ENCODE measurements at regions not wholly inside any gene's neighbourhood (a gene's known extent, or its start where the extent isn't known, plus 50 kb on each side); places are given as distances from the start of the nearest gene placed in this dataset.

DNA sequence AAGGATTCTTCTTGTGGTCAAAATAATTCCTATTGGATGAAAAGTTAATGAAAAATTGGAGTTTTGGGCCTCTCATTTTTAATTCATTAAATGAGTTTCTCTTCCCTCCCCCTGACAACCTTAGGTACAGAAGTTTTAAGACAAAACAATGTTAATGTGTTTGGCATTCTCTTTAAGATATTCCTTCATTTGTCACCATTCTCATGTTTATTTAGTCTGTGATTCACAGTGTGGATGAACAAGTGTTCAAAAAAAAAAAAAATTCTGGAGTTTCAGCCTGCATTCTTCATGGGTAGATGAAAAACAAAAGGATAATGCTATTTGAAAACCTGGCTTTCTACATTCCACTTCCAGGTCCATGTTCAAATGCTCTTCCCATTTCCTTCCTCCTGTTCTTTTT lies 172.6 kb upstream of the LUZP2 start:
- no peak for DNase-seq

DNA sequence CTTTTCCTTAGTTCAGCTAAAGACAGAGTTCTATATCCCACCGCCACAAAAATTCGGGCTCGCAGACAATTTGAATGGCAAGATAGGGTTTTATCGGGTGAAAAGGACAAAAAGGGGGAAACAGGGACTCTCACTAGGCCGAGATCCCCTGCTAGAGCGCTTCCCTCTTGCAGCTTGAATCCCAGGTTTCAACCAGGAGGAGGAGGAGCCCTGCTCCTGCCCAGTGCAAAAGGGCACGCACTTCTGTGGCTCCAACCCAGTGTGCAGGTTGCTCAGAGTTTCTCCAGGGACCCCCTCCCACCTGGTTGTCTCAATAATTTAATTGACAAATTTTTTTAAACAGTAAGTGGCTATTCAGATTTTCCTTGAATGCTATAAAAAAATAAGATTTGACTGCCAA lies 152.6 kb upstream of the LUZP2 start:
- no peak for DNase-seq

DNA sequence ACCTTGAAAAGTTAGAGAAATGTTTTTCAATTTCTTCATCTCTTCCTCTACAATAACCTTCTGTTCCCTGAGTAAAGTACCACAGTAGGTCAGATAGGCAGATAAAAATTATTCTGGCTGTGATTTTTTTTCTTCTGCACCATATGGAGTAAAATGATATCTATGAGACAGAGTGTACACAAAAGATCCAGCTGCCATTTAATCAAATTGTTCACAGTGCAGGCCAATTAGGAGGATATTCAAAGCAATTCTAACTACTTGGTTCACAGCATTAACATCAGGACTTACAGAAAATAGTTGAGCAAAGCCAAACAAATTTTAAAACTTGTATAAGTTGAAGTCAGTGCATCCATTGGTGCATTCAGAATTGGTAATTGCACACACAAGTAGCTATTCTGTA lies 147.9 kb upstream of the LUZP2 start:
- no peak for DNase-seq

DNA sequence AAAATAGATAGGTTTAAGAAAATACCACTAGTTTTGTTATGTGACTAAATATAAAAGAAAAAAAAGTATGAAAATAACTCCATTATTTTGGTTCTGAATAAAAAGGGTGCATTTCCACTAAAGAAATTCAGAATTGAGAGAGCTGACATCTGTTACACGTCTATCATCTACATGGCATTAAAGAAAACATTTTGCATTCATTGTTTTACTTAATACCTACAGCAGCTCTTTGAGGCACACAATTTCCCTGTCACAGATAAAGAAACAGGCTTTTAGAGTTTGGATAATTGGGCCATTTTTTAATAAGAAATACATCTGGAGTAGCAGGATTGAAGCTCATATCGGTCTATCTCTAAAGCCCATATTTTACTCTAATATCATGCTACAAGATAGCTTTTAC lies 145.7 kb upstream of the LUZP2 start:
- no peak for DNase-seq

DNA sequence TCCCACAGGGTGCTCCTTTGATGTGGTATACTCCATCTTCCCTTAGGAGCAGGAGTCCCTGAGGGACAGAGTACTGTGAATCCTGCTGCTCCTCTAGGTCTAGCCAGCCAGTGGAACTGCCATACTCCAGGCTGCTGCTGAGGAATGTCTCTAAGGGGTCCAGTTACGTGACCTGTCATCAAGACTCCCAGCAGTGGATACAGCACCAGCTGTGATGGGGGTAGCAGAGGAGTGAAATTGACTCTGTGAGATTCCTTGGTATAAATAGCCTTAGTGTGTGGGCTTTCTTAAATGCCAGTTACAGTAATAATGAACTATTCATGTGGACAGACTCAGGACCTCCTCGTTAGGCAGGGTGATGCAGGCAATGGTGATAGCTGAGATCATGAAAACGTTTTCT lies 140.4 kb upstream of the LUZP2 start:
- no peak for DNase-seq

DNA sequence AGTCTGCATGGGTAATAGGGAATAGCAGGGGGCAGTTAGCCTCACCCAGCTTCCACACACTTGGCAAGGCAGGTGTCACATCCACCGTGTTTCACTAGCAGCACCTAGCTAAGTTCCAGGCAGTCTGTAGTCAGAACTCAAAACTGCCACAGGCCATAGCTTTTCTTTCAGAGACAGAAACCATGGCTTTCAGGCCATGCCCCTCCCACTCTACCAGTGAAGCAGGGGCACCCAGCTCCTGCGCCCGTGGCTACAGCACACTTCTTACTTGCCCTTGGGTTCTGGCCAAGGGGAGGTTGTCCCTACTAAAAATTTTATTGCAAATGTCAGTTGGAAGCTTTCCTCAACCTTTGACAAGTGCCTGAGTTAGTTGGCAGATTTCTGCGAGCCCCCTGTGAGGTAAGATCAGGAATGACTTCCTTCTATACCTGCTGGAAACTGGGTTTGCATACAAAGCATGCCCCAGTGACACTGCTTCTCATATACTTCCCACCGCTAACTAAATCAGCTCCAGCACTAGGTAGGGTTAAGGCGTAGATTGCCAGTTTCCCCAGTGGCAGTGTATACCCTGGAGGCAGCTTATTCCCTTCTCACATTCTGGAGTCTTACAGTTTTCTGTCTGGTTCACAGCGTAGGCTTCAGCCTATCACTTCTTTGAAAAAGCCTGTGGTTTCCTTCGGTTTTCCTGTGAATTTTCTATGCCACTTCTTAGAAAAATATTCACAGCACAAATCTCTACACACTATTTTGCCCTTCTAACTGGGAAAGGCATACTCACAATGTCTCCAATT lies 139.0 kb upstream of the LUZP2 start:
- DNase-seq, result no peak

DNA sequence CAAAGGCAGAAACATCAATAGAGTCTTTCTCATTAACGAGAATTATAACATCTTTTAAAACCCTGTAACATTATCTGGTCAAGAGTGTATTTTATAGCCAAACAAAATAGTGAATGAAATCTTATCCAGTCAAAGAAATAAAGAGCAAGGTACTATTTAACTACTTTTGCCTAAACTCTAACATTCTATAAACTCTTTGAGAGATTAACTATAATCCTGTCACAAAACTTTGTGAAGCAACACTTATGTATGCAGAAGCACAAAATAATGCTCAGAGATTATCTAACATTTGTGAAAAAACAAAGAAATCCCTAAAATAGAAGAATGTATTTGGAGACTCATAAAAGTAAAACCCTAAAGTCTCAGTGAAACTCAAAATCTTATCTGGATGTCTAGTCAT lies 124.4 kb upstream of the LUZP2 start:
- DNase-seq, result no peak

DNA sequence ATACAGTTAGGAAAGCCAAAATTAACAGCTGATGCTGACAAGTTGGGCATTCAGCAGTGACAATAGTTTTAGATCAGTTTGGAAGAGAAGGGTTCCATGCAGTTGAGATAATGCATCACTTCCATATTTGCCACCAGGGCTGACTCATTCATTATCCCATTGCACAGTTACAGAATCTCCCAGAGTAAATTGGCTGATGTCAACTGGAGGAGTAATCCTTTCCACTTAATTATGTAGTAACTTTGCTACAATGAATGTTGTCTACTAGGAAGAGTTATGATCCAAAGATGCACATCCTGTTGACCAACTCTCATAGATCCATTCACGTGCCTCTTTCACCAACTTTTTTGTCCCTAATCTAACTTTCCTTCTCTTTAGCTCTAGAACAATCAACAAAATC lies 123.3 kb upstream of the LUZP2 start:
- no peak for DNase-seq

DNA sequence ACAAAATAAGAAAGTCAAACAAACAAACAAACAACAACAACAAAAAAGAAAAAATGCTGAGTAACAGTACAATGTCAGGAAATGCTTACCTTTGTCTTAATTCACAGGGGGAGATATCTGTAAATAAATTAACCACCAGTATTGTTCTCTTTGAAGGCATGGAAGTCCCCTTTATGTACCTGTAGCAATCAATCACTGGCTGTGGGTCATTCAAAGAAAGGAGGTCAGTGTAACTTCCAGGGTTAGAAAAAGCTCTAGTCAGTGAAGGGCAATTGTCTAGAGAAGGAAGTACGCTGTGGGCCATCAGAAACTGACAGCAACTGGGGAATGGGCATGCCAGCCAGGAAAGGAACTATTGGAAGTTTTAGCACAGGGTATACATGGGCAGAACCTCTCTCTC lies 121.5 kb upstream of the LUZP2 start:
- DNase-seq, result no peak

DNA sequence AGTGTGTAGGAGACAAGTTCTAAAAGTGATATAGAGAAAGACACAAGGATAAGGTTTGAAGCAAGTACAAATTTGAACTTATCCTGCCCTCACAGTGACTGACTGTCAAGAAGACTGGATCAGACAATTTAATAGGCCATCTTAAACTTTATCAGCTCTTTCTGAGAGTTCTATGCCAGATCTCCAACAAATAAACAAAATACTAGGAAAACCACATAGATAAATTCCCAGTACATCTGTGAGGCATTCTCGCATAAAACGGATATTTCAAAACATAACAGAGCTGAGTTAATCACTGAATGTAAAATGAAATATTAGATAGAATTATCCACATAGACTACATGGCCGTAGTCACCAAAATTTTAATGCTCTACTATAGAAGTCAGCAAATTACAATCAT lies 120.9 kb upstream of the LUZP2 start:
- no peak for DNase-seq

DNA sequence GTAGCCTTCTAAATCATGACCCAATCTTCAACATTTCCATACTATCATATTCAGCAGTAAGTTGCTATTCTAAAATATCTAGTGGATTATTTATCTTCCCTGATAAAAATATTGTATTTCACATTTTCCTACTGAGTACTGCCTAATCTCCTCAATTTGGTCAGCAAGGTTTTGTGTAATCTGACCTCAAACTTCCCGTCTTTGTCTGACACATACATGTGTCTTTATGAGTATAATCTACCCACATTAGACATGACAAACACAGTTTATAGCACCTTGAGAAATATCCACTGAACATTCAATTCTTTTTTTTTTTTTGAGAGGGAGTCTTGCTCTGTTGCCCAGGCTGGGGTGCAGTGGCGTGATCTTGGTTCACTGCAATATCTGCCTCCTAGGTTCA lies 113.7 kb upstream of the LUZP2 start:
- no peak for DNase-seq

DNA sequence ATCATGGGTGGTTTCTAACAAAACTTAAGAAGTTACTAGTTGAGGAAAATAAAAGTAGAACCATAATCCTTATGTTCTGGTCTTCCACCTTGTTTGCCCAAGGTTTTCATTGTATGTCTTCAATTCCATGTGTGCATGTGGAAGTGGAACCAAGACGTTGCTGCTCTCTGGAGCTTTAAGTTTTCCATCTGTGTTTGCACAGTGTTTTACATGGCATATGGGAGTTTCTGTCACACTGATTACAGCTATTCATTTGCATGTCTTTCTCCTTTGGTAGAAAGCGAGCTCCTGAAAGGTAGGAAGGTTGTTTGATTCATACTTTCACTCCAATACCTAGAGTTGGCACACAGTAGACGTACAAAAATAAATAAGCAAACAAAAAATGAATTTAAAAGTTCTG lies 112.6 kb upstream of the LUZP2 start:
- DNase-seq, result no peak

DNA sequence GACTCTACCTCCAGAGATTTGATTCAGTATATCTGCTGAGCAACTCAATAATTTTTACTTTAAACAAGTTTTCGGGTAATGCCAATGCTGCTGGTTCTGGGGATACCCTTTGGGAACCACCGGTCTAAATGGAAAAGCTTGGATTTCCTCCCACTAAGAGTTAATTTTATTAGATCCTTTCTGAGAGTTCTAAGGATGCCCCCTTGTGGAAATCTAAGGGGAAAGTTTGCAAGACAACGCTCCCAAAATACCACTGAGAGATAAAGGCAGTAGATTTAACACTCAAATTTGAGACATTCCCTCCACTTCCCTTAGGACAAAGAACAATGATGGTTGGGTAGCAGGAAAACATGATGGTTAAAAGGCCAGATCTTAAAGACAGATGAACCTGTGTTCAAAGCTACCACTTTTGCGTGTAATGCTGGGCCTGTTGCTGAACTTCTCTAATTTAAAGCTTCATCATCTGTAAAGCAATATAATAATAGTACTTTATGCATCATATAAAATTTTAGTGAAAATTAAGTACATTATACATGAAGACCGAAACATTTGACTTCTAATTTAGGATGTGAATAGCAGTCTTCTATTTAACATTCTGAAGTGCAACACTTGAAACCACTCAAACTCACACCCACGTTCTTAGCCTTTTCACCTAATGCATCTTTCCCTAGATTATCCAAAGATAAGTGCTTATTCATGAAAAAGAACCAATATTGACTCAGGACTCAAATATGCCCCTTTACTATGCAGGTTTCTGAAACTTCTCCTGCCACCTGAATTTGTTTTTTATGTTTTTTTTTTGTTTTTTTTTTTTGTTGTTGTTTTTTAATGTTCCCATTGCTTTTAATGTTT lies 110.1 kb upstream of the LUZP2 start:
- no peak for DNase-seq

DNA sequence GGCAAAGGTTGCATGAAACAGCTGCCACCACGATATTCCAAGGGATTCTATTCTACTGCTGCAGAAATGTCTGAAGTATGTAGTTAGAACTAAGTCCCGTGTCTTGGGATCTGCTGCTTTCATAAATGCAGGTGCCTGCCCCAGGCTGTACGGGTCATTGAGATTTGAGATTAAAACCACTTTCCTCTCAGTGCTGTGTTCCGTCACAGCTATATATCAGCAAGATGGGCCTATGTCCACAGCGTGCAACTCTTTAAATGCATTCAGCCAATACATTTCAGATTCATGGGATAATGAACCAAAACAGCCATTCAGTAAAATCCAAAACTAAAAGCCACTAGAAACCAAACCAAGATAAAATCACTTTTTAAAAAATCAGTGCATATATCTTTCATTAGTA lies 107.3 kb upstream of the LUZP2 start:
- no peak for DNase-seq

DNA sequence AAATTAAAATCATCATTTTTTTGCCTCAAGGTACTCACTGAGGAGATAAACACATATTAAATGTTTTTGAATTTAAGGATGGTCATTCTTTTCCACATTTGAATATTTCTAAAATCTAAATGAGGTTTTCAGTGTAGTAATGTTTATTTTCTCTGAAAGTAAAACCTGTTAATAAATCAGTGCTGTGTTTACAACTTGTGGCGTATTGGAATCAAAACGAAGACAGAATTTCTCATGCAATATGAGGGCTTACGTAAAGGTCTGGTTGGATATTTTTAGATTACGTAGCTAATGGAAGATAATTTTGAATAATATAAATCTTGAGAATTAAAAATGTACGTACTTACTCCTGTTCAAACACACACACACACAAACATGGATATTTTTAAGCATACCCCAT lies 106.8 kb upstream of the LUZP2 start:
- DNase-seq, result no peak

DNA sequence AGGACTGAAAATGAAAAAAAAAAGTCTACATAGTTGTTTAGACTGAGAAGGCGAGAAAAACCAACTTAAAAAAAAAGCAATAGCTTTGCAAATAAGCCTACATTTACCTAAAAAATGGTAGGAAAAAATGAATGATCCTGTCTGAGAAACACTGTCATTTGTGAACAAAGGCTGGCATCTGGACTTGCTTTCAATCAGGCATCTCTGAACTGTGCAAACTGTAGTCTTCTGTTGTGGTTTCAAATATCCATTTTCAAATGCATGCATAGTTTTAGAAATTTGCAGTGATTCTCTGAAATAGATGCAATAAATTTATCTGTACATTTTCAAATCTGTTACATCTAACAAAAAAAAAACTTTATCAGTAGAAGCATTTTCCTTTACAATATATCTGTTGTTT lies 106.1 kb upstream of the LUZP2 start:
- DNase-seq, result no peak

DNA sequence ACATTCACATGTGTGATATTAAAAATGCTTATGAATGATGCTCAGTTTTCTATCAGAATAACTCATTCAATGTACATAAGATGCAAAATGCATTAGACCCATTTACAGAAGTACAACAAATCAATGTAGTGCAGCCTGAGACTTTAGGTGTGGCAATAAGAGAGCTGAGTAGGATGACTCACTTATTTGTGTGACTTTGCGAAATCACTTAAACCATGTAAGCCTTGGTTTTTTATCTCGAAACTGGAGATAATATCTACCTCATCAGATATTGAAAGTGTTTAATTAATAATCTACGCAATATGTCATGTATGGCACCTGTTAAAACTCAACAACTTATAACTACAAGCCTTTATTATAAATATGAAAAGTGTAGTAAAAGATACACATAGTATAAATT lies 105.7 kb upstream of the LUZP2 start:
- no peak for DNase-seq

DNA sequence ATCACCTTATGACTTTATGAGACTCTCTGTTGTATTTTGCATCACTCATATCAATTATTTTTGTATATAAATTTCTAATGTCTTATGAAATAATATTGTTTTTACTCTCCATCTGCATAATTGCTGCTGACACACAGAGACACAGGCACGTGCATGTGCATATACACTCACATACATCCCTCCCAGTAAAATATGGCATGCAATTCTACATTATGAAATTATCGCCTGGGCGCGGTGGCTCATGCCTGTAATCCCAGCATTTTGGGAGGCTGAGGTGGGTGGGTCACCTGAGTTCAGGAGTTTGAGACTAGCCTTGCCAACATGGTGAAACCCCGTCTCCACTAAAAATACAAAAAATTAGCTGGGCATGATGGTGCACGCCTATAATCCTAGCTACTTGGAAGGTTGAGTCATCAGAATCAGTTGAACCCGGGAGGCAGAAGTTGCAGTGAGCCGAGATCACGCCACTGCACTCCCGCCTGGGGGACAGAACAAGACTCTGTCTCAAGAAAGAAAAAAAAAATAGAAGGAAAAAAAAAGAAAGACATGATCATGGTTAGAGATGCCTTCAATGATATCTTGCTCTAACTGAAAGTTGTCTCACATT lies 96.7 kb upstream of the LUZP2 start:
- DNase-seq, result no peak

DNA sequence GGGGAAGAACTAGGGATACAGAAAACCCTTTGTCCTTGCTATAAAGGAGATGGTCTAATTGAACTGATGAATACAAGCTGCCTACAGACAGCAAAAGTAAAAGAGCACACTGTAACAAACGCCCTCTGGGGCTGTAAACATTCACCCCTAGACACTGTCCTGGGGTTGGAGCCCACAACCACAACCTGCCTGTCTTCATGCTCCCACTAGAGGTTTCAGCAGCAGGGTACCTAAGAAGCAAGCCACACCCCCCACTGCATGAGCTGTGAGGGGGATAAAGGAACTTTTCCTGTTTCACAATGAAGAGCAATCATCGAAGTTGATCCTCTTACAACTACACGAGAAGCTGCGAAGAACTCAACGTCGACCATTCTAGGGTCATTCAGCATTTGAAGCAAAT lies 90.5 kb upstream of the LUZP2 start:
- DNase-seq, result no peak

DNA sequence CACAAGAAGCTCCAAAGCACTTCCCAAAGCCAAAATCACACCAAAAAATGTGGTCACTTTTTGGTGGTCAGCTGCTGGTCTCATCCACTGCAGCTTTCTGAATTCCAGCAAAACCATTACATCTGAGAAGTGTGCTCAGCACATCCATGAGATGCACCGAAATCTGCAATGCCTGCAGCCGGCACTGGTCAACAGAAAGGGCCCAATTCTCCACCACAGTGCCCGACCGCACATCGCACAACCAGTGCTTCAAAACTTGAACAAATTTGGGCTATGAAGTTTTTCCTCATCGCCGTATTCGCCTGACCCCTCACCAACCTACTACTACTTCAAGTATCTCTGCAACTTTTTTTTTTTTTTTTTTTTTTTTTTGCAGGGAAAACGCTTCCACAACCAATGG lies 89.9 kb upstream of the LUZP2 start:
- DNase-seq, result no peak

DNA sequence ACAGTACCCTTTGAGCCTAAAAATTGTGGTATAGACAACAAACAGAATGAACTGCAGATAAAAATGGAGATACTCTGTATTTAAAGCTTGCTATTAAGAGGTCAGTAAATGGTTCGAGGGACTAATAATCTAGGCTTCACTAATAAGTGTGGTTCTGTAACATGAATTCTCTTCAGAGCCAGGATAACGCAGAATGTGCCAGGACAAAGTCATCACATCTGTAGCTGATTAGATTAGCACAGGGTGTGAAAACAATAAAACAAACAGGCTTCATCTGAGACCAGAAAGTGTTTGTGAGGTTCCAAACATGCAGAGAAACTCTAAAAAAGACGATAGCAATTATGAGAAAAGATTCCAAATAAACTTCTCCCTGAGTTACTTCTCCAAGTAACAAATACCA lies 89.1 kb upstream of the LUZP2 start:
- no peak for DNase-seq

DNA sequence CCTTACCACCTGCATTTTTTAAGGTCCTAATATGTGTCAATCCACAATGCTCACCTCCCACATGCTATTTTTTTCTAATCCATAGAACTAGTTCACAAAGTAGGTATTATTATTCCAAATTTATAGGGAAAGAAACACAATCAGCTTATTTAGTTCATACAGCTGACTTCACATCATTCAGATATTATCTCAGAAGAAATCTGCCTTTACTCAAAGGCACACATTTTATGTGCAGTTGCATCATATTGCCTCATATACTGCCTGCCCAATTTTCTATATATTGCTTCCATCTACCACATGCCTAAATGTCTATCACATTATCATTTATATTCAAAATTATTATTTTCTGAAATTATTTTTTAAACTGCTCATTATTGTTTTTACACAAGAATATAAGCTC lies 88.7 kb upstream of the LUZP2 start:
- DNase-seq, result no peak

DNA sequence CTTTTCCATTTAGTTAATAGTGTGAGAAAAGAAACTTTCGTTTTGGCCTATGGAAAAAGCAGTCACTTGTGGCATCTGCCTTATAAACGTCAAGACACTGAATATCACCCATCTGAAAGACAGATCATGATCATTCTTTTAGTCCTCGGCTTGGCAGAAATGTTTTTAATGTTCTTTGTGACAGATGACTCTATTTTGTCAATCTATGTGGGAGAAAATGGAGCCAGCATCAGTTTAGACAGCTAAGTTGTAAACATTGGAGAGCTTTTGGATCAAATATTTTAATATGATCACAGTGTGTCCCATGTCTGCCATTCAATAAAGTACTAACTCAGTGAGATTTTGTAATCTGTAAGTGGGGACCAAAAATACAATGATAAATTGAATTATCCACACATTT lies 85.1 kb upstream of the LUZP2 start:
- DNase-seq, result no peak

DNA sequence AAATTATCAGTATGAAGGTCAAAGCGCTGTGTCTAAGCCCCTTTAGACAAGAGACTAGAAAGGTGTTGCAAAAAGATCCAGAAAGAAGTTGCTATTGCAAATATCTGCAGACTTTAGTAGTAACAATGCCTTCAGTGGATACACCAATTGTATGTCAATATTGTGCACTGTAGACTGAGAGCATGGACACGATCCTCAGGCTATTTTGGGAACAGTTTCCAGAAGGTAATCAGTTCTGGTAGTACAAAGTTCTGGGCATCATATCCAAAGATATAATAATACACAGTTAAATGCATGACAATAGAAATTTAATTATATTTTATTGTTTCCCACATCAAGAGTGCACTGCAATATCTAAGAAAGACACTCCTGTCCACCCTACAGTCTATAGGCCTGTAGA lies 84.1 kb upstream of the LUZP2 start:
- DNase-seq, result no peak

Measured in activated CD4-positive, alpha-beta T cell treated with anti-CD3 and anti-CD28 coated beads, Interleukin-2, amount 50 U/mL, for 48 hours (primary cell).